ENCODE measurements at regions not wholly inside any gene's neighbourhood (a gene's known extent, or its start where the extent isn't known, plus 50 kb on each side); places are given as distances from the start of the nearest gene placed in this dataset.
"Not testable (repeated sequence)": the region's sequence is repeated elsewhere in the genome, so short reads cannot be mapped to it uniquely, and the experiment has no call there.

DNA sequence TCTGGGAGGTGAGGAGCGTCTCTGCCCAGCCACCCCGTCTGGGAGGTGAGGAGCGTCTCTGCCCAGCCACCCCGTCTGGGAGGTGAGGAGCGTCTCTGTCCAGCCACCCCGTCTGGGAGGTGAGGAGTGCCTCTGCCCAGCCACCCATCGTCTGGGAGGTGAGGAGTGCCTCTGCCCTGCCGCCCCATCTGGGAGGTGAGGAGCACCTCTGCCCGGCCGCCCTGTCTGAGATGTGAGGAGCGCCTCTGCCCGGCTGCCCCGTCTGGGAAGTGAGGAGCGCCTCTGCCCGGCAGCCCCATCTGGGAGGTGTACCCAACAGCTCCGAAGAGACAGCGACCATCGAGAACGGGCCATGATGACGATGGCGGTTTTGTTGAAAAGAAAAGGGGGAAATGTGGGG, 482.1 kb upstream of the GNPDA2 start:
- TF ChIP-seq, protein P1, sequence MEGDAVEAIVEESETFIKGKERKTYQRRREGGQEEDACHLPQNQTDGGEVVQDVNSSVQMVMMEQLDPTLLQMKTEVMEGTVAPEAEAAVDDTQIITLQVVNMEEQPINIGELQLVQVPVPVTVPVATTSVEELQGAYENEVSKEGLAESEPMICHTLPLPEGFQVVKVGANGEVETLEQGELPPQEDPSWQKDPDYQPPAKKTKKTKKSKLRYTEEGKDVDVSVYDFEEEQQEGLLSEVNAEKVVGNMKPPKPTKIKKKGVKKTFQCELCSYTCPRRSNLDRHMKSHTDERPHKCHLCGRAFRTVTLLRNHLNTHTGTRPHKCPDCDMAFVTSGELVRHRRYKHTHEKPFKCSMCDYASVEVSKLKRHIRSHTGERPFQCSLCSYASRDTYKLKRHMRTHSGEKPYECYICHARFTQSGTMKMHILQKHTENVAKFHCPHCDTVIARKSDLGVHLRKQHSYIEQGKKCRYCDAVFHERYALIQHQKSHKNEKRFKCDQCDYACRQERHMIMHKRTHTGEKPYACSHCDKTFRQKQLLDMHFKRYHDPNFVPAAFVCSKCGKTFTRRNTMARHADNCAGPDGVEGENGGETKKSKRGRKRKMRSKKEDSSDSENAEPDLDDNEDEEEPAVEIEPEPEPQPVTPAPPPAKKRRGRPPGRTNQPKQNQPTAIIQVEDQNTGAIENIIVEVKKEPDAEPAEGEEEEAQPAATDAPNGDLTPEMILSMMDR (conservative IDR thresholded peaks at IDR 0.05; ENCODE audit: low read depth, low read length), result not testable (repeated sequence)
- not testable (repeated sequence) for TF ChIP-seq EZH2 (IDR thresholded peaks at IDR 0.05; ENCODE audit: low read length, unreplicated experiment)
